ENCODE measurements at regions not wholly inside any gene's neighbourhood (a gene's known extent, or its start where the extent isn't known, plus 50 kb on each side); places are given as distances from the start of the nearest gene placed in this dataset.

- Histone ChIP-seq H3K4me1 (ENCODE audit: control insufficient read depth in 5 of 5, insufficient read depth in 5 of 5, low read length in 5 of 5) (peaks cover 0 to 21% (median 0%) of the 10 kb centered on the region in 5 donors), H3K27me3 (ENCODE audit: control insufficient read depth in 3 of 3, insufficient read depth in 3 of 3, low read length in 2 of 3) (no peaks in the 10 kb centered on the region), H3K36me3 (ENCODE audit: control insufficient read depth in 4 of 4, insufficient read depth in 4 of 4, low read length in 4 of 4) (no peaks in the 10 kb centered on the region), H3K27ac (ENCODE audit: low read depth in 1 of 2, low read length in 1 of 2) (no peak overlapping the region), H3K4me3 (no peak overlapping the region), H3K9me3 (ENCODE audit: control insufficient read depth in 4 of 4, insufficient read depth in 3 of 4, low read length in 3 of 4) (no peaks in the 10 kb centered on the region), H3K9ac (ENCODE audit: insufficient read depth in 1 of 2, low read length in 2 of 2) (no peak overlapping the region)
- DNase-seq, result no peak
- no peak for ATAC-seq (ENCODE audit: insufficient read depth, low FRiP score)
- TF ChIP-seq, protein P1, sequence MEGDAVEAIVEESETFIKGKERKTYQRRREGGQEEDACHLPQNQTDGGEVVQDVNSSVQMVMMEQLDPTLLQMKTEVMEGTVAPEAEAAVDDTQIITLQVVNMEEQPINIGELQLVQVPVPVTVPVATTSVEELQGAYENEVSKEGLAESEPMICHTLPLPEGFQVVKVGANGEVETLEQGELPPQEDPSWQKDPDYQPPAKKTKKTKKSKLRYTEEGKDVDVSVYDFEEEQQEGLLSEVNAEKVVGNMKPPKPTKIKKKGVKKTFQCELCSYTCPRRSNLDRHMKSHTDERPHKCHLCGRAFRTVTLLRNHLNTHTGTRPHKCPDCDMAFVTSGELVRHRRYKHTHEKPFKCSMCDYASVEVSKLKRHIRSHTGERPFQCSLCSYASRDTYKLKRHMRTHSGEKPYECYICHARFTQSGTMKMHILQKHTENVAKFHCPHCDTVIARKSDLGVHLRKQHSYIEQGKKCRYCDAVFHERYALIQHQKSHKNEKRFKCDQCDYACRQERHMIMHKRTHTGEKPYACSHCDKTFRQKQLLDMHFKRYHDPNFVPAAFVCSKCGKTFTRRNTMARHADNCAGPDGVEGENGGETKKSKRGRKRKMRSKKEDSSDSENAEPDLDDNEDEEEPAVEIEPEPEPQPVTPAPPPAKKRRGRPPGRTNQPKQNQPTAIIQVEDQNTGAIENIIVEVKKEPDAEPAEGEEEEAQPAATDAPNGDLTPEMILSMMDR (IDR thresholded peaks at IDR 0.05; ENCODE audit: control extremely low read depth, extremely low read depth), result no peak
- WGBS, 2 donors, result 77 to 83% methylated on average over 5 of the region's 5 CpGs
Measured at GRCh38 chr5:17832949-17833745, 198.9 kb downstream of the TAF11L14 start.

- no peak overlapping the region for H3K4me3 ChIP-seq
- peaks cover 0 to 3% (median 0%) of the 10 kb centered on the region in 5 donors for H3K4me1 ChIP-seq (ENCODE audit: control insufficient read depth in 5 of 5, insufficient read depth in 5 of 5, low read length in 5 of 5)
- H3K9ac ChIP-seq (ENCODE audit: insufficient read depth in 1 of 2, low read length in 2 of 2), result no peak overlapping the region
- no peak for DNase-seq
- H3K9me3 ChIP-seq (ENCODE audit: control insufficient read depth in 4 of 4, insufficient read depth in 3 of 4, low read length in 3 of 4), result no peaks in the 10 kb centered on the region
- no peak overlapping the region for H3K27ac ChIP-seq (ENCODE audit: low read depth in 1 of 2, low read length in 1 of 2)
- no peaks in the 10 kb centered on the region for H3K36me3 ChIP-seq (ENCODE audit: control insufficient read depth in 4 of 4, insufficient read depth in 4 of 4, low read length in 4 of 4)
- H3K27me3 ChIP-seq (ENCODE audit: control insufficient read depth in 3 of 3, insufficient read depth in 3 of 3, low read length in 2 of 3), result no peaks in the 10 kb centered on the region
- no peak for ATAC-seq (ENCODE audit: insufficient read depth, low FRiP score)
- 86 to 91% methylated on average over 2 of the region's 2 CpGs for WGBS, 2 donors
- TF ChIP-seq, protein P1 (IDR thresholded peaks at IDR 0.05; ENCODE audit: control extremely low read depth, extremely low read depth), result no peak
Measured at GRCh38 chr5:17837757-17838156, 203.5 kb downstream of the TAF11L14 start.

DNA sequence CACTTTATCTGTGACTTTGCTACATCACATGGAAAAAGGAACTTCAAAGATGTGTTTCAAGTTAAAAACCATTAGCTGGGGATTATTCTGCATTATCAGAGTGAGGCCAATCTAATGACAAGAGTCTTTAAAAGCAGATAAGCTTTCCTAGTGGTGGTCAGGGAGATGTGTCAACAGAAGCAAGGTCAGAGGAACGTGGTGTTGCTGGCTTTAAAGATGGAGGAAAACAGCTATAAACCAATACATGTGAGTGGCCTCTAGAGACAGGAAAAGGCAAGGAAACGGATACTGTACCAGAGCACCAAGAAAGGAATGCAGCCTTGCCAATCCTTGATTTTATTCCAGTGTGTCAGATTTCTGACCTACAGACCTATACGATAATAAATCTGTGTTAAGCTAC lies 204.2 kb downstream of the TAF11L14 start:
- no peak for ATAC-seq (ENCODE audit: insufficient read depth, low FRiP score)
- Histone ChIP-seq H3K9ac (ENCODE audit: insufficient read depth in 1 of 2, low read length in 2 of 2) (no peak overlapping the region), H3K36me3 (ENCODE audit: control insufficient read depth in 4 of 4, insufficient read depth in 4 of 4, low read length in 4 of 4) (no peaks in the 10 kb centered on the region), H3K27ac (ENCODE audit: low read depth in 1 of 2, low read length in 1 of 2) (no peak overlapping the region), H3K4me3 (no peak overlapping the region), H3K4me1 (ENCODE audit: control insufficient read depth in 5 of 5, insufficient read depth in 5 of 5, low read length in 5 of 5) (peaks cover 0 to 3% (median 0%) of the 10 kb centered on the region in 5 donors), H3K9me3 (ENCODE audit: control insufficient read depth in 4 of 4, insufficient read depth in 3 of 4, low read length in 3 of 4) (no peaks in the 10 kb centered on the region), H3K27me3 (ENCODE audit: control insufficient read depth in 3 of 3, insufficient read depth in 3 of 3, low read length in 2 of 3) (no peaks in the 10 kb centered on the region)
- TF ChIP-seq, protein P1 (IDR thresholded peaks at IDR 0.05; ENCODE audit: control extremely low read depth, extremely low read depth), result no peak
- WGBS, 2 donors, result 50 to 79% methylated on average over 3 of the region's 3 CpGs
- DNase-seq, result peak in 1 of 3 donors; percentile 2
